Loucy (cell line): ENCODE measurements at regions not wholly inside any gene's neighbourhood (a gene's known extent, or its start where the extent isn't known, plus 50 kb on each side); places are given as distances from the start of the nearest gene placed in this dataset.

Experiments used
- H2AFZ ChIP-seq: fragments of 200-600 bp; sonication (generic); 2 replicates; pipeline ENCODE4 v1.6.0; 2016; ENCODE audit warnings: antibody characterized with exemption, mild to moderate bottlenecking, low read length, moderate library complexity
- H3F3A ChIP-seq: fragments of 200-600 bp; 2 replicates; pipeline ENCODE4 v1.6.0; 2016; ENCODE audit warnings: antibody characterized with exemption, low read depth, mild to moderate bottlenecking
- H3K27me3 ChIP-seq: fragments of 200-600 bp; sonication (generic); 2 replicates; pipeline ENCODE4 v1.6.1; 2014; ENCODE audit warnings: low read length, mild to moderate bottlenecking; ENCODE audit not compliant: insufficient read depth, poor library complexity, severe bottlenecking
- H3K36me3 ChIP-seq: fragments of 200-600 bp; sonication (generic); 2 replicates; pipeline ENCODE4 v1.6.1; 2016; ENCODE audit warnings: low read length; ENCODE audit not compliant: insufficient read depth
- H3K4me1 ChIP-seq: fragments of 200-600 bp; sonication (generic); 2 replicates; pipeline ENCODE4 v1.5.1; 2014; ENCODE audit warnings: low read length, mild to moderate bottlenecking; ENCODE audit not compliant: insufficient read depth, poor library complexity, severe bottlenecking
- H3K4me2 ChIP-seq: fragments of 200-600 bp; sonication (generic); 2 replicates; pipeline ENCODE4 v1.6.0; 2014; ENCODE audit warnings: antibody characterized with exemption, low read length, low read depth, mild to moderate bottlenecking; ENCODE audit not compliant: poor library complexity, severe bottlenecking
- H3K4me3 ChIP-seq: fragments of 200-600 bp; sonication (generic); 2 replicates; pipeline ENCODE4 v1.5.1; 2014; ENCODE audit warnings: low read length, mild to moderate bottlenecking, mixed read lengths; ENCODE audit not compliant: poor library complexity, severe bottlenecking
- H3K79me2 ChIP-seq: fragments of 200-600 bp; sonication (generic); 2 replicates; pipeline ENCODE4 v1.6.1; 2014; ENCODE audit warnings: low read length; ENCODE audit not compliant: insufficient read depth
- H3K9ac ChIP-seq: fragments of 200-600 bp; sonication (generic); 2 replicates; pipeline ENCODE4 v1.6.0; 2014; ENCODE audit warnings: mild to moderate bottlenecking, low read depth, low read length, moderate library complexity; ENCODE audit not compliant: poor library complexity, severe bottlenecking
- H3K9me2 ChIP-seq: fragments of 200-600 bp; sonication (generic); replicated peaks from 2 replicates; pipeline ENCODE4 v1.6.1; 2016; ENCODE audit warnings: low read depth, low read length, mixed read lengths
- H3K9me3 ChIP-seq: fragments of 200-600 bp; sonication (generic); 2 replicates; pipeline ENCODE4 v1.6.1; 2014; ENCODE audit warnings: mild to moderate bottlenecking, antibody characterized with exemption, low read length, low read depth; ENCODE audit not compliant: insufficient read depth
- H4K20me1 ChIP-seq: fragments of 200-600 bp; sonication (generic); 2 replicates; pipeline ENCODE4 v1.6.0; 2014; ENCODE audit warnings: antibody characterized with exemption, low read length, mild to moderate bottlenecking; ENCODE audit not compliant: insufficient read depth, poor library complexity, severe bottlenecking
- CTCF ChIP-seq: fragments of 200-600 bp; sonication (generic); conservative IDR thresholded peaks from 2 replicates; pipeline ENCODE4 v1.5.1; 2014; ENCODE audit warnings: mild to moderate bottlenecking, antibody characterized with exemption, low read length
- EZH2phosphoT487 ChIP-seq: fragments of 200-600 bp; IDR thresholded peaks from 2 replicates; pipeline ENCODE4 v1.6.1; 2018; ENCODE audit warnings: antibody characterized with exemption, mild to moderate bottlenecking, moderate library complexity, borderline replicate concordance

- Histone ChIP-seq H3K9me3 (no peaks in the 10 kb centered on the region), H3K9me2 (no peaks in the 10 kb centered on the region), H3K79me2 (no peaks in the 10 kb centered on the region), H3K4me3 (no peak overlapping the region), H3K4me1 (no peaks in the 10 kb centered on the region), H3K9ac (no peak overlapping the region), H3K27me3 (no peaks in the 10 kb centered on the region), H4K20me1 (no peaks in the 10 kb centered on the region), H3K4me2 (no peak overlapping the region), H2AFZ (no peak overlapping the region), H3K36me3 (no peaks in the 10 kb centered on the region), H3F3A (no peaks in the 10 kb centered on the region)
- TF ChIP-seq CTCF (no peak), EZH2phosphoT487 (no peak)
Observed at GRCh38 chr9:89839952-89840351, 235.1 kb downstream of the GADD45G start.

GRCh38 chr9:89841456-89841855, 236.6 kb downstream of the GADD45G start:
- Histone ChIP-seq H3K9ac (no peak overlapping the region), H3K4me1 (no peaks in the 10 kb centered on the region), H3K4me3 (no peak overlapping the region), H3K9me3 (no peaks in the 10 kb centered on the region), H3F3A (no peaks in the 10 kb centered on the region), H4K20me1 (no peaks in the 10 kb centered on the region), H3K27me3 (no peaks in the 10 kb centered on the region), H3K4me2 (no peak overlapping the region), H3K36me3 (no peaks in the 10 kb centered on the region), H3K9me2 (no peaks in the 10 kb centered on the region), H2AFZ (no peak overlapping the region), H3K79me2 (no peaks in the 10 kb centered on the region)
- TF ChIP-seq CTCF (no peak), EZH2phosphoT487 (no peak)

DNA sequence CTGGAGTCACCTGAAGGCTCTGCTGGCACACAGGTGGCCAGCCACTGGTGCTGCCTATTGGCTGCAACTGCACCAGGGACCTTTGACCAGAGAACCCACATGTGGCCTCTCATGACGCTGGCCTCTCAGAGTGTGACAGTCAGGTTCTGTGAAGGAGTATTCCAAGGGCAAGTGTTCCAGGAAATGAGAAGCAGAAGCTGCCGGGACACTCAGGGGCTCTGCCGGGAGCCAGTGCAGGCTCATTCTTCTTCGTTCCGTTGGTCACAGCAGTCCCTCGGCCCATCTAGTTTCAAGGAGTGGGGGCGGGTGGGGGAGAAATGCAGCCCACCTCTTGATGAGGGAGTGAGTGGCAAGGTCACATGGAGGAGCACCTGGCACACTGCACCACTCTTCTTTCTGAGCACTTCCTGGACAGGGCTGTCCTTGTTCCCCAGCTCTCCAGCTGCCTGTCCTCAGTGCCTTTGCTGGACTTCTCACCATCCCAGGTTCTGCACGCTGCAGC, 237.5 kb downstream of the GADD45G start:
- H2AFZ ChIP-seq: no peak overlapping the region

More for the DNA sequence above, 237.5 kb downstream of the GADD45G start:
- Histone ChIP-seq H3K9ac (no peak overlapping the region), H3K9me2 (no peaks in the 10 kb centered on the region), H3F3A (no peaks in the 10 kb centered on the region), H3K9me3 (no peaks in the 10 kb centered on the region), H4K20me1 (no peaks in the 10 kb centered on the region), H3K4me1 (no peaks in the 10 kb centered on the region), H3K36me3 (no peaks in the 10 kb centered on the region), H3K79me2 (no peaks in the 10 kb centered on the region), H3K4me2 (no peak overlapping the region), H3K27me3 (no peaks in the 10 kb centered on the region), H3K4me3 (no peak overlapping the region)
- TF ChIP-seq CTCF (no peak), EZH2phosphoT487 (no peak)
